Astrocyte of the hippocampus (primary cell): ENCODE measurements at regions not wholly inside any gene's neighbourhood (a gene's known extent, or its start where the extent isn't known, plus 50 kb on each side); places are given as distances from the start of the nearest gene placed in this dataset.
"Not testable (repeated sequence)": the region's sequence is repeated elsewhere in the genome, so short reads cannot be mapped to it uniquely, and the experiment has no call there.

ENCODE experiments used
- DNase-seq: peaks from one replicate; pipeline ENCODE4 v3.0.0; 2011; ENCODE audit warnings: low read depth, low spot score

GRCh38 chr6:71707059-71707458, 179.3 kb upstream of the RIMS1 start:
- DNase-seq, result no peak

GRCh38 chr6:71720705-71721104, 165.6 kb upstream of the RIMS1 start:
- DNase-seq, result no peak

GRCh38 chr6:71721642-71722041, 164.7 kb upstream of the RIMS1 start:
- no peak for DNase-seq

- no peak for DNase-seq
Observed at GRCh38 chr6:71722736-71723135, 163.6 kb upstream of the RIMS1 start.

GRCh38 chr6:71724456-71725125, 161.8 kb upstream of the RIMS1 start:
- no peak for DNase-seq

GRCh38 chr6:71725126-71725470, 161.3 kb upstream of the RIMS1 start:
- no peak for DNase-seq

- DNase-seq, result no peak
Observed at GRCh38 chr6:71726121-71726520, 160.2 kb upstream of the RIMS1 start.

GRCh38 chr6:71727632-71728294, 158.6 kb upstream of the RIMS1 start:
- no peak for DNase-seq

GRCh38 chr6:71730284-71730683, 156.1 kb upstream of the RIMS1 start:
- DNase-seq, result no peak

GRCh38 chr6:71733970-71734899, 152.1 kb upstream of the RIMS1 start:
- DNase-seq, result peak; percentile 26

GRCh38 chr6:71737953-71738352, 148.4 kb upstream of the RIMS1 start:
- DNase-seq, result no peak

- DNase-seq, result no peak
Observed at GRCh38 chr6:71745525-71745924, 140.8 kb upstream of the RIMS1 start.

GRCh38 chr6:71766146-71766760, 120.1 kb upstream of the RIMS1 start:
- DNase-seq, result no peak

- no peak for DNase-seq
Observed at GRCh38 chr6:71766796-71767195, 119.6 kb upstream of the RIMS1 start.

GRCh38 chr6:71768356-71768755, 118.0 kb upstream of the RIMS1 start:
- no peak for DNase-seq

GRCh38 chr6:71808865-71809264, 77.5 kb upstream of the RIMS1 start:
- DNase-seq, result no peak

GRCh38 chr6:71810880-71811279, 75.5 kb upstream of the RIMS1 start:
- no peak for DNase-seq

GRCh38 chr6:71822625-71823024, 63.7 kb upstream of the RIMS1 start:
- DNase-seq, result no peak

GRCh38 chr6:71832110-71832764, 54.1 kb upstream of the RIMS1 start:
- DNase-seq, result not testable (repeated sequence)
